ENCODE measurements at regions not wholly inside any gene's neighbourhood (a gene's known extent, or its start where the extent isn't known, plus 50 kb on each side); places are given as distances from the start of the nearest gene placed in this dataset.

- BruUV-seq (replicated peaks), result no TSS peak
- Histone ChIP-seq H3K36me3 (ENCODE audit: control insufficient read depth in 1 of 2, insufficient read depth in 2 of 2, low read length in 2 of 2) (no peaks in the 10 kb centered on the region), H3K4me1 (ENCODE audit: control insufficient read depth in 1 of 2, insufficient read depth in 2 of 2, low read length in 2 of 2) (peaks cover 3 to 13% of the 10 kb centered on the region in 2 experiments; a peak in 1 of 4 replicates), H3K4me3 (replicated peaks in 1 of 2; ENCODE audit: low read depth in 1 of 2, low read length in 2 of 2) (no peak overlapping the region), H3K79me2 (ENCODE audit: insufficient read depth, low read length) (no peaks in the 10 kb centered on the region), H4K20me1 (ENCODE audit: insufficient read depth) (no peaks in the 10 kb centered on the region), H3K27me3 (ENCODE audit: insufficient read depth, low read length) (no peaks in the 10 kb centered on the region), H2AFZ (ENCODE audit: low read depth, low read length, poor library complexity, severe bottlenecking) (no peak overlapping the region), H3K9me3 (ENCODE audit: control insufficient read depth in 1 of 2, insufficient read depth in 1 of 2, low read depth in 1 of 2, low read length in 2 of 2) (no peaks in the 10 kb centered on the region), H3K4me2 (ENCODE audit: low read length) (no peak overlapping the region), H3K9ac (ENCODE audit: low read length) (no peak overlapping the region), H3K9me2 (ENCODE audit: insufficient read depth) (no peaks in the 10 kb centered on the region), H3K27ac (ENCODE audit: low read depth, low read length) (no peak overlapping the region)
- no peak for TF ChIP-seq SIN3A (IDR thresholded peaks at IDR 0.05; ENCODE audit: low read depth)
- no peak for TF ChIP-seq EGR1 (IDR thresholded peaks at IDR 0.05; ENCODE audit: low read depth)
- no peak for TF ChIP-seq RAD21 (IDR thresholded peaks at IDR 0.05; ENCODE audit: low read depth)
- TF ChIP-seq ZNF274 (IDR thresholded peaks at IDR 0.05; ENCODE audit: low read depth, low read length), result no peak
- TF ChIP-seq YY1 (IDR thresholded peaks at IDR 0.05; ENCODE audit: extremely low read depth, insufficient replicate concordance, low read depth, low read length), result no peak
- no peak for TF ChIP-seq ELF1 (IDR thresholded peaks at IDR 0.05; ENCODE audit: borderline replicate concordance, low read depth)
- no peak for TF ChIP-seq EZH2 (IDR thresholded peaks at IDR 0.05)
- TF ChIP-seq POLR2A (IDR thresholded peaks at IDR 0.05; ENCODE audit: borderline replicate concordance, extremely low read depth, insufficient read depth, insufficient read length), result no peak
- no peak for DNase-seq (ENCODE audit: low read depth, low spot score)
- ChIA-PET RAD21 (ENCODE audit: low non-redundant PET in 1 of 2, low total read pairs in 2 of 2, uncharacterized antibody in 2 of 2, unreplicated experiment in 2 of 2) (no interaction called here), CTCF (interaction anchor here (1.1 kb wide), 1 partner anchor 154 kb away, joined by 3 read pairs; no protein-coding TSS in a partner anchor), POLR2A (no interaction called here)
- ATAC-seq, result no peak
- intact Hi-C loops (cut with micrococcal nuclease), result no loop called here
These were observed 70.8 kb upstream of the PARD3 start for GRCh38 chr10:34885898-34886297.

- RAD21 ChIA-PET (ENCODE audit: low non-redundant PET in 1 of 2, low total read pairs in 2 of 2, uncharacterized antibody in 2 of 2, unreplicated experiment in 2 of 2), result no interaction called here
- no peak for DNase-seq (ENCODE audit: low read depth, low spot score)
- POLR2A ChIA-PET, result no interaction called here
These were observed 69.9 kb upstream of the PARD3 start for GRCh38 chr10:34885011-34885410.

More at GRCh38 chr10:34885011-34885410, 69.9 kb upstream of the PARD3 start:
- H4K20me1 ChIP-seq (ENCODE audit: insufficient read depth), result no peaks in the 10 kb centered on the region
- no peak for ATAC-seq
- no peaks in the 10 kb centered on the region for H3K36me3 ChIP-seq (ENCODE audit: control insufficient read depth in 1 of 2, insufficient read depth in 2 of 2, low read length in 2 of 2)
- no peak overlapping the region for H3K4me2 ChIP-seq (ENCODE audit: low read length)
- no peak overlapping the region for H2AFZ ChIP-seq (ENCODE audit: low read depth, low read length, poor library complexity, severe bottlenecking)
- CTCF ChIA-PET, result no interaction called here
- H3K9me3 ChIP-seq (ENCODE audit: control insufficient read depth in 1 of 2, insufficient read depth in 1 of 2, low read depth in 1 of 2, low read length in 2 of 2), result no peaks in the 10 kb centered on the region
- H3K4me3 ChIP-seq (replicated peaks in 1 of 2; ENCODE audit: low read depth in 1 of 2, low read length in 2 of 2), result no peak overlapping the region
- peaks cover 3 to 13% of the 10 kb centered on the region in 2 experiments; a peak in 1 of 4 replicates for H3K4me1 ChIP-seq (ENCODE audit: control insufficient read depth in 1 of 2, insufficient read depth in 2 of 2, low read length in 2 of 2)
- intact Hi-C loops (cut with micrococcal nuclease), result no loop called here
- H3K27me3 ChIP-seq (ENCODE audit: insufficient read depth, low read length), result no peaks in the 10 kb centered on the region
- no TSS peak for BruUV-seq (replicated peaks)
- H3K79me2 ChIP-seq (ENCODE audit: insufficient read depth, low read length), result no peaks in the 10 kb centered on the region
- H3K9me2 ChIP-seq (ENCODE audit: insufficient read depth), result no peaks in the 10 kb centered on the region
- no peak overlapping the region for H3K27ac ChIP-seq (ENCODE audit: low read depth, low read length)
- H3K9ac ChIP-seq (ENCODE audit: low read length), result no peak overlapping the region
- TF ChIP-seq CTCF (IDR thresholded peaks at IDR 0.05 in 2 of 3, conservative IDR thresholded peaks at IDR 0.05 in 1 of 3; ENCODE audit: borderline replicate concordance in 1 of 3, insufficient read depth in 1 of 3, low read depth in 2 of 3, low read length in 2 of 3) (no peak), EZH2 (IDR thresholded peaks at IDR 0.05) (no peak), JUND (IDR thresholded peaks at IDR 0.05) (no peak), SRF (IDR thresholded peaks at IDR 0.05; ENCODE audit: low read depth) (no peak)
